ENCODE measurements at regions not wholly inside any gene's neighbourhood (a gene's known extent, or its start where the extent isn't known, plus 50 kb on each side); places are given as distances from the start of the nearest gene placed in this dataset.

DNA sequence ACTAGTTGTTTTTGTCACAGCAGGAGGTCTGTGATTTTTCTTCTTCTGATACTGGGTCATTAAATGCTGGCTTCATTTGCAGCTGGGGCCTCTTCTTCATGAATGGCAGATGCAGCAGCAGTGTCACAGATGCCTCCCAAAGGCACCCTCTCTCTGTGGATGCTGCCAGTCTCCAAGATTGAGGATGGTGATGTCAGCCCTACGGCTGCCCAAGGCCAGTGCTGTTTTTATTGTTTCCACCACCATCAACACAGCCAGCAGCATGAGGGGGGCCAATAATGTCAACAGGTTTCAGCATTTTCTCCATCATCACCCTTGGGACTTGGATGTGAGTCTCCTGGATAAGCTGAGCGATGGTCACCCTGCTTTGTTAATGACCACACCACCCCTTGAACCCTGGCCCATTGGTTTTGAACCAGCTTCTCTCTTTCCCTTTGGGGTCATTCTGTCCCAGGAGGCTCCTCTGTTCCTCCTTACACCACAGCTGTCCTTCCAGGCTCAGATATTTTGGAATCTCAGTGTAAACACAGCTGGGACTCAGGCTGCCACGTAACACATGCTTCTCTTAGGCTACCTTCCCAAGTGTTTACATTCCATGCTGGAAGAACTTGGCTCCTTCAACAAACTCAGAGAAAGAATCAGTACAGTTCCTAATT lies 151.7 kb upstream of the DDHD1 start:
- Histone ChIP-seq H3K9me3 (ENCODE audit: low read length) (no peaks in the 10 kb centered on the region), H2AFZ (ENCODE audit: low read length) (no peak overlapping the region), H3K4me3 (ENCODE audit: low read length) (no peak overlapping the region), H3K4me1 (ENCODE audit: insufficient read depth, low read length) (peaks cover 8% of the 10 kb centered on the region; the same call in 1 of the 2 replicates), H3K79me2 (ENCODE audit: low read length) (no peaks in the 10 kb centered on the region), H3K36me3 (ENCODE audit: low read depth, low read length) (no peaks in the 10 kb centered on the region), H3K9me2 (replicated peaks; ENCODE audit: low read length) (no peaks in the 10 kb centered on the region), H3K27me3 (ENCODE audit: low read length) (no peaks in the 10 kb centered on the region), H3K27ac (ENCODE audit: low read length) (no peak overlapping the region), H3K9ac (ENCODE audit: low read length) (no peak overlapping the region), H3F3A (ENCODE audit: low read length, unreplicated experiment) (no peaks in the 10 kb centered on the region), H3K4me2 (ENCODE audit: low read length) (no peak overlapping the region), H4K20me1 (ENCODE audit: low read length) (no peaks in the 10 kb centered on the region)
- TF ChIP-seq EZH2phosphoT487 (IDR thresholded peaks at IDR 0.05; ENCODE audit: borderline replicate concordance, low read length) (no peak), EZH2 (IDR thresholded peaks at IDR 0.05; ENCODE audit: low read length, unreplicated experiment) (no peak)
- TF ChIP-seq, protein P1, sequence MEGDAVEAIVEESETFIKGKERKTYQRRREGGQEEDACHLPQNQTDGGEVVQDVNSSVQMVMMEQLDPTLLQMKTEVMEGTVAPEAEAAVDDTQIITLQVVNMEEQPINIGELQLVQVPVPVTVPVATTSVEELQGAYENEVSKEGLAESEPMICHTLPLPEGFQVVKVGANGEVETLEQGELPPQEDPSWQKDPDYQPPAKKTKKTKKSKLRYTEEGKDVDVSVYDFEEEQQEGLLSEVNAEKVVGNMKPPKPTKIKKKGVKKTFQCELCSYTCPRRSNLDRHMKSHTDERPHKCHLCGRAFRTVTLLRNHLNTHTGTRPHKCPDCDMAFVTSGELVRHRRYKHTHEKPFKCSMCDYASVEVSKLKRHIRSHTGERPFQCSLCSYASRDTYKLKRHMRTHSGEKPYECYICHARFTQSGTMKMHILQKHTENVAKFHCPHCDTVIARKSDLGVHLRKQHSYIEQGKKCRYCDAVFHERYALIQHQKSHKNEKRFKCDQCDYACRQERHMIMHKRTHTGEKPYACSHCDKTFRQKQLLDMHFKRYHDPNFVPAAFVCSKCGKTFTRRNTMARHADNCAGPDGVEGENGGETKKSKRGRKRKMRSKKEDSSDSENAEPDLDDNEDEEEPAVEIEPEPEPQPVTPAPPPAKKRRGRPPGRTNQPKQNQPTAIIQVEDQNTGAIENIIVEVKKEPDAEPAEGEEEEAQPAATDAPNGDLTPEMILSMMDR (conservative IDR thresholded peaks at IDR 0.05; ENCODE audit: low read depth, low read length): no peak
- intact Hi-C loops (cut with micrococcal nuclease): loop anchor here (5.0 to 10.0 kb wide), 3 partner anchors 88 to 833 kb away; partner anchors contain the start of genes GPR137C and TXNDC16
- no TSS peak for BruUV-seq (replicated peaks)
- ATAC-seq (no peak), DNase-seq (no peak)
- CTCF ChIA-PET: interaction anchor here (0.5 to 2.8 kb wide), 4 partner anchors 9 to 382 kb away, joined by 3 to 12 read pairs (median 4); no protein-coding TSS in a partner anchor
- POLR2A ChIA-PET (ENCODE audit: unreplicated experiment): interaction anchor here (0.5 kb wide), 1 partner anchor 65 kb away, joined by 8 read pairs; no protein-coding TSS in a partner anchor

DNA sequence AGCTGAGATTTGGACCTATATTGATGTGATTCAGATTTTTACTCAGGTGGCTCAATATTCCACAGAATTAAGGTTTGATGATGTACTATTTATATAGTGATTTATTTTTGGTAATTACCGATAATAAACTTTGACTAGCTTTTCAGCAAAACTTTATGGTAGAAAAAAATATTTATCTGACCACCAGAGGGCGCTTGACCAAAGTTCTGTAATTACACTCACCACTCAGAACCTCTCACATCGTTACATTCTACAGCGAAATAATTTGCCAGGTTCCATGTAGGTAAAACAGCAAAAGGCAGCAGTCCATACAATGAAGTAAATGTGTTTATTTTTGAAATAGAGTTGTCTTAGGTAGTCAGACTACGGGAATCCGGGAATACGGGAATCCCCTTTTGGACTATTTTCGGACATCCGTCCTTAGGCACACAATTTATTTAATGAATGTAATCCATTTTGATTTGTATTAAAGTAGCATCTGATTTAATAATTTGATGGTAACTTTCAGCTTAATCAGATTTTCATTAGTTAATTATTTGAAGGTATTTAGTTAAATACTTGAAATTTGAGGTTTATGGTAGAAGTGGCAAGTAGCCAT lies 143.0 kb upstream of the DDHD1 start:
- DNase-seq (peak; percentile 67), ATAC-seq (peak; percentile 71)
- intact Hi-C loops (cut with micrococcal nuclease): loop anchor here (1.0 to 5.0 kb wide), 3 partner anchors 29 to 1052 kb away; partner anchors contain the start of gene DDHD1
- Histone ChIP-seq H3K79me2 (ENCODE audit: low read length) (no peaks in the 10 kb centered on the region), H3K9me2 (replicated peaks; ENCODE audit: low read length) (no peaks in the 10 kb centered on the region), H3K4me2 (ENCODE audit: low read length) (no peak overlapping the region), H3K36me3 (ENCODE audit: low read depth, low read length) (no peaks in the 10 kb centered on the region), H3K4me1 (ENCODE audit: insufficient read depth, low read length) (no peaks in the 10 kb centered on the region), H3F3A (ENCODE audit: low read length, unreplicated experiment) (no peaks in the 10 kb centered on the region), H3K9ac (ENCODE audit: low read length) (no peak overlapping the region), H4K20me1 (ENCODE audit: low read length) (no peaks in the 10 kb centered on the region), H3K27ac (ENCODE audit: low read length) (no peak overlapping the region), H3K4me3 (ENCODE audit: low read length) (no peak overlapping the region), H3K27me3 (ENCODE audit: low read length) (no peaks in the 10 kb centered on the region), H2AFZ (ENCODE audit: low read length) (no peak overlapping the region), H3K9me3 (ENCODE audit: low read length) (no peaks in the 10 kb centered on the region)
- ChIA-PET POLR2A (ENCODE audit: unreplicated experiment) (interaction anchor here (0.7 kb wide), 1 partner anchor 1071 kb away, joined by 5 read pairs; no protein-coding TSS in a partner anchor), CTCF (interaction anchor here (0.5 to 1.8 kb wide), 18 partner anchors 8 to 1125 kb away, joined by 3 to 16 read pairs (median 4); no protein-coding TSS in a partner anchor)
- BruUV-seq (replicated peaks): no TSS peak
- TF ChIP-seq EZH2 (IDR thresholded peaks at IDR 0.05; ENCODE audit: low read length, unreplicated experiment): no peak
- TF ChIP-seq, protein P1 (conservative IDR thresholded peaks at IDR 0.05; ENCODE audit: low read depth, low read length): peak; percentile 85

All from PC-3 (cell line).